ENCODE measurements at regions not wholly inside any gene's neighbourhood (a gene's known extent, or its start where the extent isn't known, plus 50 kb on each side); places are given as distances from the start of the nearest gene placed in this dataset.

DNA sequence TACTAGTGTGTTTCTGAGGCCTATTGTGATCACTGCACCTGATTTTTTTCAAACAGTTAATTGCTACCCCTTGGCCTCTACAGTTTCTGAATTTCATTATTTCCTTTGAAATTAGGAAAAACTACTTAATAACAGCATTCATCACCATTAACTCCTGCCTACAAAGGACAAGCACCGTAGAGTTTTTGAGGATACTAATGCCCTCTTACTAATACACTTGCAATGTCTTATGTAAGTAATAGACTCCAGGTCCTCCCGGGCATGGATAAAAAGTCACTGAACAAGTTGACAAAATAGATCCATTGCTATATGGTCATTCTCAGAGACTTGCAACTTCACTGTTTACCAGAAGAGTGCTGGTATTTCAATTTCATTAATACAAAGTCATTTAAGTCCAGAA lies 1172.5 kb downstream of the CDH12 start:
- TF ChIP-seq CREB1 (IDR thresholded peaks at IDR 0.05; ENCODE audit: low read depth) (no peak), FOXM1 (IDR thresholded peaks at IDR 0.05; ENCODE audit: borderline replicate concordance, low read depth) (no peak), CEBPB (IDR thresholded peaks at IDR 0.05) (no peak), EP300 (IDR thresholded peaks at IDR 0.05; ENCODE audit: borderline replicate concordance) (no peak), NFIC (IDR thresholded peaks at IDR 0.05) (no peak), TAF1 (IDR thresholded peaks at IDR 0.05; ENCODE audit: low read depth) (no peak), ZBTB7A (IDR thresholded peaks at IDR 0.05; ENCODE audit: low read depth) (no peak), TCF12 (IDR thresholded peaks at IDR 0.05; ENCODE audit: low read depth) (no peak), YY1 (IDR thresholded peaks at IDR 0.05; ENCODE audit: low read depth) (no peak)

GRCh38 chr5:21680196-21680595 lies 1172.9 kb downstream of the CDH12 start:
- TF ChIP-seq REST (IDR thresholded peaks at IDR 0.05; ENCODE audit: low read depth): no peak
- TF ChIP-seq TEAD4 (IDR thresholded peaks at IDR 0.05): peak; percentile 48
- peak; percentile 21; the same call in 1 of the 2 replicates for TF ChIP-seq CEBPB (IDR thresholded peaks at IDR 0.05)
- no peak for TF ChIP-seq ZBTB7A (IDR thresholded peaks at IDR 0.05; ENCODE audit: low read depth)
- TF ChIP-seq CREB1 (IDR thresholded peaks at IDR 0.05; ENCODE audit: low read depth): no peak
- TF ChIP-seq YY1 (IDR thresholded peaks at IDR 0.05; ENCODE audit: low read depth): no peak
- peak; percentile 47; the same call in 1 of the 2 replicates for TF ChIP-seq TCF12 (IDR thresholded peaks at IDR 0.05; ENCODE audit: low read depth)
- peak; percentile 60; the same call in 1 of the 2 replicates for TF ChIP-seq NFIC (IDR thresholded peaks at IDR 0.05)
- TF ChIP-seq EP300 (IDR thresholded peaks at IDR 0.05; ENCODE audit: borderline replicate concordance): peak; percentile 70; the same call in 1 of the 2 replicates

- TF ChIP-seq TEAD4 (IDR thresholded peaks at IDR 0.05) (no peak), CEBPB (IDR thresholded peaks at IDR 0.05) (no peak), EGR1 (IDR thresholded peaks at IDR 0.05) (no peak), FOXM1 (IDR thresholded peaks at IDR 0.05; ENCODE audit: borderline replicate concordance, low read depth) (no peak), NFIC (IDR thresholded peaks at IDR 0.05) (no peak), YY1 (IDR thresholded peaks at IDR 0.05; ENCODE audit: low read depth) (no peak), TAF1 (IDR thresholded peaks at IDR 0.05; ENCODE audit: low read depth) (no peak), ZBTB7A (IDR thresholded peaks at IDR 0.05; ENCODE audit: low read depth) (no peak), REST (IDR thresholded peaks at IDR 0.05; ENCODE audit: low read depth) (no peak), RAD21 (IDR thresholded peaks at IDR 0.05; ENCODE audit: low read depth) (no peak)
- TF ChIP-seq, protein P1, sequence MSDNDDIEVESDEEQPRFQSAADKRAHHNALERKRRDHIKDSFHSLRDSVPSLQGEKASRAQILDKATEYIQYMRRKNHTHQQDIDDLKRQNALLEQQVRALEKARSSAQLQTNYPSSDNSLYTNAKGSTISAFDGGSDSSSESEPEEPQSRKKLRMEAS (IDR thresholded peaks at IDR 0.05): no peak
These were observed 1174.6 kb downstream of the CDH12 start for GRCh38 chr5:21678526-21678925.

DNA sequence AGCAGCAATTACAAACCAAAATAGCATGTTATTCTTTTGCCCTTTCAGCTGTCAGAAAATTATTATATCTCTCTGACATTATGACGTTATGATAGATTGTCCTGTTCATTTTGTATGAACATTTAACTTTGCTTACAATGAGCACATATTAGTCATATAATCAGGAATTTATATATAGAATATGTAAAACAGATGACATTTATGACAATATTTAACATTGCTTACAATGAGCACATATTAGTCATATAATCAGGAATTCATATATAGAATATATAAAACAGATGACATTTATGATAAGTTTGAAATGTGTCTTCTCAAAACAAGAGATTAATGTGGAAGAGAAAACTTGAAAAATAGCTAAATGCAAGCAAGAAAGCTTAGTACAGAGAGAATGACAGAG lies 1180.2 kb downstream of the CDH12 start:
- TF ChIP-seq CREB1 (IDR thresholded peaks at IDR 0.05; ENCODE audit: low read depth) (no peak), TCF12 (IDR thresholded peaks at IDR 0.05; ENCODE audit: low read depth) (no peak), REST (IDR thresholded peaks at IDR 0.05; ENCODE audit: low read depth) (no peak), CEBPB (IDR thresholded peaks at IDR 0.05) (no peak), YY1 (IDR thresholded peaks at IDR 0.05; ENCODE audit: low read depth) (no peak), ZBTB7A (IDR thresholded peaks at IDR 0.05; ENCODE audit: low read depth) (no peak), USF1 (IDR thresholded peaks at IDR 0.05) (no peak), EGR1 (IDR thresholded peaks at IDR 0.05) (no peak), NFIC (IDR thresholded peaks at IDR 0.05) (no peak), TEAD4 (IDR thresholded peaks at IDR 0.05) (no peak), FOXM1 (IDR thresholded peaks at IDR 0.05; ENCODE audit: borderline replicate concordance, low read depth) (no peak), TAF1 (IDR thresholded peaks at IDR 0.05; ENCODE audit: low read depth) (no peak), RAD21 (IDR thresholded peaks at IDR 0.05; ENCODE audit: low read depth) (no peak), EP300 (IDR thresholded peaks at IDR 0.05; ENCODE audit: borderline replicate concordance) (no peak)
- TF ChIP-seq, protein P1 (IDR thresholded peaks at IDR 0.05): no peak

- TF ChIP-seq, protein P1 (IDR thresholded peaks at IDR 0.05): no peak
- TF ChIP-seq CEBPB (IDR thresholded peaks at IDR 0.05) (no peak), YY1 (IDR thresholded peaks at IDR 0.05; ENCODE audit: low read depth) (no peak), TEAD4 (IDR thresholded peaks at IDR 0.05) (no peak)
These were observed 1180.8 kb downstream of the CDH12 start for GRCh38 chr5:21672360-21672759.

All from Ishikawa (cell line).